H1 (cell line): ENCODE measurements at regions not wholly inside any gene's neighbourhood (a gene's known extent, or its start where the extent isn't known, plus 50 kb on each side); places are given as distances from the start of the nearest gene placed in this dataset.

Experiments
- CTCF ChIA-PET: fragments of 300-600 bp; sonication (Branson Sonifier 250); formaldehyde crosslinking; loops from one replicate; lab custom pipeline; 2021; ENCODE audit not compliant: partially characterized antibody; lab: Charles Lee
- POLR2A ChIA-PET: fragments of 300-600 bp; sonication (Branson Sonifier 250); formaldehyde crosslinking; loops from one replicate; lab custom pipeline; 2021; ENCODE audit warnings: inconsistent platforms; ENCODE audit not compliant: partially characterized antibody; lab: Charles Lee
- DNase-seq, 2 experiments: peaks; one replicate each; pipeline versions ENCODE4 v3.0.0 to v3.0.0-alpha.2; 2010 to 2022; ENCODE audit warnings: low spot score in 2 of 2, low read depth in 1 of 2, mixed read lengths in 1 of 2
- FAIRE-seq: peaks from 2 replicates; lab custom pipeline; 2011; peaks lifted over from hg19 to GRCh38; lab: Jason Lieb, UNC
- H2AFZ ChIP-seq: 2 replicates; pipeline ENCODE4 v1.8.1; 2012; ENCODE audit warnings: low read length, inconsistent platforms
- H2AK5ac ChIP-seq: 2 replicates; pipeline ENCODE4 v1.6.1; 2013; ENCODE audit warnings: low read depth, low read length
- H2BK120ac ChIP-seq: replicated peaks from 2 replicates; pipeline ENCODE3; 2013; ENCODE audit warnings: low read depth, low read length, inconsistent platforms
- H2BK12ac ChIP-seq: 2 replicates; pipeline ENCODE4 v1.6.1; 2013; ENCODE audit warnings: low read depth, low read length
- H2BK15ac ChIP-seq: 2 replicates; pipeline ENCODE4 v1.6.1; 2013; ENCODE audit warnings: low read length
- H2BK20ac ChIP-seq: 2 replicates; pipeline ENCODE4 v1.6.1; 2013; ENCODE audit warnings: low read length
- H2BK5ac ChIP-seq: 2 replicates; pipeline ENCODE4 v1.6.1; 2013; ENCODE audit warnings: low read depth, low read length
- H3K14ac ChIP-seq: 2 replicates; pipeline ENCODE4 v1.6.1; 2013; ENCODE audit warnings: inconsistent platforms; ENCODE audit not compliant: insufficient read length
- H3K18ac ChIP-seq: 2 replicates; pipeline ENCODE4 v1.6.1; 2013; ENCODE audit warnings: low read length; ENCODE audit errors: extremely low read depth
- H3K23ac ChIP-seq: 2 replicates; pipeline ENCODE4 v1.6.1; 2013; ENCODE audit warnings: inconsistent platforms; ENCODE audit not compliant: insufficient read length
- H3K23me2 ChIP-seq: 2 replicates; pipeline ENCODE4 v1.6.1; 2013; ENCODE audit warnings: low read depth, low read length
- H3K27ac ChIP-seq: 2 replicates; pipeline ENCODE4 v1.6.1; 2011; ENCODE audit warnings: low read depth, low read length, inconsistent platforms
- H3K27me3 ChIP-seq, 4 experiments: replicated peaks in 1 of 4; 1 replicate in 1 of 4; 2 replicates in 3 of 4; pipeline versions ENCODE4 v1.6.1 to v1.8.1; 2011 to 2013; ENCODE audit warnings: low read length in 3 of 4, mild to moderate bottlenecking in 3 of 4, inconsistent platforms in 2 of 4, mixed read lengths in 2 of 4, moderate library complexity in 1 of 4; ENCODE audit not compliant: control insufficient read depth in 3 of 4, insufficient read depth in 3 of 4; ENCODE audit errors: extremely low read depth in 1 of 4
- H3K36me3 ChIP-seq, 4 experiments: 2 replicates each; pipeline versions ENCODE4 v1.6.1 to v1.8.1; 2011 to 2013; ENCODE audit warnings: mild to moderate bottlenecking in 4 of 4, low read length in 3 of 4, moderate library complexity in 2 of 4, control low read depth in 1 of 4, inconsistent platforms in 1 of 4; ENCODE audit not compliant: insufficient read depth in 4 of 4, control insufficient read depth in 2 of 4
- H3K4ac ChIP-seq: replicated peaks from 2 replicates; pipeline ENCODE3; 2013; ENCODE audit warnings: low read length, low read depth, mixed read lengths, inconsistent platforms; ENCODE audit not compliant: insufficient read length
- H3K4me1 ChIP-seq, 4 experiments: replicated peaks in 1 of 4; 1 replicate in 1 of 4; 2 replicates in 3 of 4; pipeline versions ENCODE4 v1.6.1 to v1.8.1; 2011 to 2013; ENCODE audit warnings: low read length in 3 of 4, inconsistent platforms in 2 of 4, mixed read lengths in 1 of 4; ENCODE audit not compliant: insufficient read depth in 4 of 4, control insufficient read depth in 3 of 4
- H3K4me2 ChIP-seq, 2 experiments: 2 replicates each; pipeline versions ENCODE4 v1.6.1 to v1.8.1; 2011 to 2013; ENCODE audit warnings: low read depth in 2 of 2, low read length in 2 of 2, control low read depth in 1 of 2, inconsistent platforms in 1 of 2, mild to moderate bottlenecking in 1 of 2; ENCODE audit not compliant: insufficient read depth in 1 of 2
- H3K4me3 ChIP-seq, 4 experiments: fragments of 200-600, 300-600 bp in 1 of 4; sonication (generic), shearing (Covaris generic), sonication (Bioruptor Twin) in 1 of 4; 2 replicates each; pipeline versions ENCODE4 v1.5.1 to v1.8.1; 2011 to 2016; ENCODE audit warnings: low read length in 4 of 4, low read depth in 3 of 4, control low read depth in 2 of 4, inconsistent platforms in 2 of 4, mild to moderate bottlenecking in 2 of 4, mixed read lengths in 1 of 4, moderate library complexity in 1 of 4; ENCODE audit not compliant: insufficient read depth in 2 of 4; ENCODE audit errors: extremely low read depth in 1 of 4
- H3K56ac ChIP-seq: replicated peaks from 2 replicates; pipeline ENCODE3; 2013; ENCODE audit warnings: low read depth, mild to moderate bottlenecking, mixed read lengths, low read length, inconsistent platforms; ENCODE audit not compliant: insufficient read length
- H3K79me1 ChIP-seq: 2 replicates; pipeline ENCODE4 v1.6.1; 2013; ENCODE audit warnings: low read depth, low read length, control low read depth
- H3K79me2 ChIP-seq, 2 experiments: 2 replicates each; pipeline versions ENCODE4 v1.6.1 to v1.8.1; 2012 to 2013; ENCODE audit warnings: low read length in 2 of 2, mild to moderate bottlenecking in 2 of 2, inconsistent platforms in 1 of 2; ENCODE audit not compliant: insufficient read depth in 2 of 2, control insufficient read depth in 1 of 2
- H3K9ac ChIP-seq, 4 experiments: replicated peaks in 1 of 4; 1 replicate in 1 of 4; 2 replicates in 3 of 4; pipeline versions ENCODE4 v1.6.1 to v1.8.1; 2011 to 2013; ENCODE audit warnings: low read depth in 3 of 4, low read length in 3 of 4, control low read depth in 2 of 4, mild to moderate bottlenecking in 2 of 4, moderate library complexity in 2 of 4, inconsistent platforms in 1 of 4; ENCODE audit errors: extremely low read depth in 1 of 4
- H3K9me3 ChIP-seq, 2 experiments: 2 replicates each; pipeline versions ENCODE4 v1.6.1 to v1.8.1; 2012 to 2013; ENCODE audit warnings: mild to moderate bottlenecking in 2 of 2, moderate library complexity in 2 of 2, control low read depth in 1 of 2, inconsistent platforms in 1 of 2, low read depth in 1 of 2, low read length in 1 of 2, mixed read lengths in 1 of 2; ENCODE audit not compliant: insufficient read depth in 2 of 2
- H4K20me1 ChIP-seq, 2 experiments: replicated peaks in 1 of 2; 2 replicates each; pipeline versions ENCODE3 to v1.8.1; 2011 to 2013; ENCODE audit warnings: inconsistent platforms in 2 of 2, low read length in 2 of 2, mild to moderate bottlenecking in 1 of 2; ENCODE audit not compliant: insufficient read depth in 2 of 2, control insufficient read depth in 1 of 2
- H4K5ac ChIP-seq: 2 replicates; pipeline ENCODE4 v1.6.1; 2013; ENCODE audit warnings: low read length, low read depth, mixed read lengths, inconsistent platforms; ENCODE audit not compliant: insufficient read length
- H4K8ac ChIP-seq: 2 replicates; pipeline ENCODE4 v1.8.0; 2013; ENCODE audit warnings: mild to moderate bottlenecking, moderate library complexity, low read length, inconsistent platforms; ENCODE audit not compliant: insufficient read depth; ENCODE audit errors: extremely low read depth
- H4K91ac ChIP-seq: replicated peaks from 2 replicates; pipeline ENCODE3; 2013; ENCODE audit warnings: low read length, mixed read lengths, inconsistent platforms; ENCODE audit not compliant: insufficient read length
- ATF2 ChIP-seq: IDR thresholded peaks from 2 replicates; pipeline ENCODE4 v1.6.1; 2012; ENCODE audit warnings: low read length, inconsistent platforms
- BRCA1 ChIP-seq: IDR thresholded peaks from 2 replicates; pipeline ENCODE4 v1.6.1; 2012; ENCODE audit warnings: low read depth, low read length, improper control_type of control experiment
- CTCF ChIP-seq, 3 experiments: IDR thresholded peaks; 1 replicate in 2 of 3; 2 replicates in 1 of 3; pipeline versions ENCODE4 v1.5.1 to v1.6.1; 2011; ENCODE audit warnings: low read length in 3 of 3, mild to moderate bottlenecking in 3 of 3, inconsistent platforms in 2 of 3, low read depth in 1 of 3, moderate library complexity in 1 of 3; ENCODE audit not compliant: insufficient read depth in 1 of 3; ENCODE audit errors: control extremely low read depth in 1 of 3
- EZH2 ChIP-seq: fragments of 200-600 bp; sonication (generic); IDR thresholded peaks from 2 replicates; pipeline ENCODE4 v1.7.1; 2012; ENCODE audit warnings: low read depth, mild to moderate bottlenecking, moderate library complexity, low read length, inconsistent platforms; ENCODE audit not compliant: severe bottlenecking
- HDAC6 ChIP-seq: IDR thresholded peaks from one replicate; pipeline ENCODE4 v1.7.1; 2012; ENCODE audit warnings: low read depth, mild to moderate bottlenecking, inconsistent platforms, low read length, moderate library complexity
- KDM4A ChIP-seq: IDR thresholded peaks from one replicate; pipeline ENCODE4 v1.7.1; 2012; ENCODE audit warnings: low read depth, mild to moderate bottlenecking, moderate library complexity, low read length, inconsistent platforms; ENCODE audit not compliant: severe bottlenecking
- POLR2A ChIP-seq, 2 experiments: IDR thresholded peaks; 1 replicate in 1 of 2; 2 replicates in 1 of 2; pipeline ENCODE4 v1.6.1; 2011; ENCODE audit warnings: low read depth in 2 of 2, low read length in 2 of 2, mild to moderate bottlenecking in 2 of 2; ENCODE audit errors: control extremely low read depth in 1 of 2
- POLR2AphosphoS5 ChIP-seq: IDR thresholded peaks from 2 replicates; pipeline ENCODE4 v1.6.1; 2011; ENCODE audit warnings: low read depth, low read length
- SRF ChIP-seq: IDR thresholded peaks from 2 replicates; pipeline ENCODE4 v1.6.1; 2011; ENCODE audit warnings: mild to moderate bottlenecking, low read depth, low read length, moderate library complexity
- TCF12 ChIP-seq: IDR thresholded peaks from 2 replicates; pipeline ENCODE4 v1.6.1; 2011; ENCODE audit warnings: low read depth, mild to moderate bottlenecking, low read length
- TEAD4 ChIP-seq: IDR thresholded peaks from 2 replicates; pipeline ENCODE4 v1.6.1; 2012; ENCODE audit warnings: low read depth, low read length, inconsistent platforms, mixed read lengths
- WGBS, 2 experiments: shearing (Covaris generic) in 1 of 2; methylation state at CpG; one replicate each; pipeline versions ENCODE4 v1.1.6 to v1.1.7; 2013 to 2015; ENCODE audit warnings: low lambda C conversion rate in 2 of 2, mixed read lengths in 2 of 2, inconsistent platforms in 1 of 2, low coverage in 1 of 2, missing lambda C conversion rate in 1 of 2; ENCODE audit not compliant: insufficient replicate concordance in 2 of 2, insufficient coverage in 1 of 2, insufficient read length in 1 of 2; ENCODE audit errors: extremely low coverage in 1 of 2, missing lambda C conversion rate in 1 of 2; 5-methylcytosine and 5-hydroxymethylcytosine counted together

GRCh38 chr13:73370066-73370465, 311.3 kb downstream of the KLF5 start:
- no peak overlapping the region for H3K9ac ChIP-seq
- H3K27ac ChIP-seq, result no peak overlapping the region
- peaks cover 0 to 2% (median 0%) of the 10 kb centered on the region in 4 experiments; a peak in 1 of 7 replicates for H3K4me1 ChIP-seq
- no peaks in the 10 kb centered on the region for H3K9me3 ChIP-seq
- FAIRE-seq, result no peak
- H2BK12ac ChIP-seq, result no peak overlapping the region
- H3K23me2 ChIP-seq, result no peaks in the 10 kb centered on the region
- H4K8ac ChIP-seq, result no peak overlapping the region
- no peak overlapping the region for H4K91ac ChIP-seq
- H3K4me2 ChIP-seq, result no peak overlapping the region
- H3K79me1 ChIP-seq, result no peaks in the 10 kb centered on the region
- no peak overlapping the region for H3K18ac ChIP-seq
- H4K5ac ChIP-seq, result no peak overlapping the region
- H3K56ac ChIP-seq, result no peak overlapping the region
- ChIA-PET POLR2A (no interaction called here), CTCF (interaction anchor here (0.6 to 0.9 kb wide), 3 partner anchors 14 to 81 kb away, joined by 3 to 5 read pairs (median 4); no protein-coding TSS in a partner anchor)
- H3K23ac ChIP-seq, result no peak overlapping the region
- no peaks in the 10 kb centered on the region for H4K20me1 ChIP-seq
- no peak for DNase-seq
- H3K4ac ChIP-seq, result no peak overlapping the region
- no peak overlapping the region for H2BK5ac ChIP-seq
- no peaks in the 10 kb centered on the region for H3K27me3 ChIP-seq
- no peak overlapping the region for H2BK15ac ChIP-seq
- H3K14ac ChIP-seq, result no peak overlapping the region
- H2BK20ac ChIP-seq, result no peak overlapping the region
- no peak overlapping the region for H2BK120ac ChIP-seq
- H3K36me3 ChIP-seq, result no peaks in the 10 kb centered on the region
- no peak overlapping the region for H2AK5ac ChIP-seq
- no peaks in the 10 kb centered on the region; a peak in 1 of 4 replicates for H3K79me2 ChIP-seq
- WGBS, 2 experiments, result 95% methylated on average over 3 of the region's 3 CpGs; no CpG with 5 or more reads in 1 of the 2 experiments
- no peak overlapping the region for H2AFZ ChIP-seq
- no peak overlapping the region for H3K4me3 ChIP-seq
- no peak for TF ChIP-seq BRCA1
- no peak for TF ChIP-seq TEAD4
- TF ChIP-seq KDM4A, result no peak
- no peak for TF ChIP-seq EZH2
- no peak for TF ChIP-seq POLR2AphosphoS5
- no peak for TF ChIP-seq ATF2
- no peak for TF ChIP-seq SRF
- TF ChIP-seq POLR2A (IDR thresholded peaks at IDR 0.05; ENCODE audit: control extremely low read depth in 1 of 2, low read depth in 2 of 2, low read length in 2 of 2), result no peak
- TF ChIP-seq HDAC6, result no peak
- TF ChIP-seq CTCF (IDR thresholded peaks at IDR 0.05; ENCODE audit: control extremely low read depth in 1 of 3, insufficient read depth in 1 of 3, low read depth in 1 of 3, low read length in 3 of 3), result no peak
- no peak for TF ChIP-seq TCF12
